ENCODE measurements at regions not wholly inside any gene's neighbourhood (a gene's known extent, or its start where the extent isn't known, plus 50 kb on each side); places are given as distances from the start of the nearest gene placed in this dataset.

GRCh38 chr5:17127743-17128231 lies 89.6 kb upstream of the BASP1 start:
- DNase-seq (ENCODE audit: low read depth) = peak; percentile 89

DNA sequence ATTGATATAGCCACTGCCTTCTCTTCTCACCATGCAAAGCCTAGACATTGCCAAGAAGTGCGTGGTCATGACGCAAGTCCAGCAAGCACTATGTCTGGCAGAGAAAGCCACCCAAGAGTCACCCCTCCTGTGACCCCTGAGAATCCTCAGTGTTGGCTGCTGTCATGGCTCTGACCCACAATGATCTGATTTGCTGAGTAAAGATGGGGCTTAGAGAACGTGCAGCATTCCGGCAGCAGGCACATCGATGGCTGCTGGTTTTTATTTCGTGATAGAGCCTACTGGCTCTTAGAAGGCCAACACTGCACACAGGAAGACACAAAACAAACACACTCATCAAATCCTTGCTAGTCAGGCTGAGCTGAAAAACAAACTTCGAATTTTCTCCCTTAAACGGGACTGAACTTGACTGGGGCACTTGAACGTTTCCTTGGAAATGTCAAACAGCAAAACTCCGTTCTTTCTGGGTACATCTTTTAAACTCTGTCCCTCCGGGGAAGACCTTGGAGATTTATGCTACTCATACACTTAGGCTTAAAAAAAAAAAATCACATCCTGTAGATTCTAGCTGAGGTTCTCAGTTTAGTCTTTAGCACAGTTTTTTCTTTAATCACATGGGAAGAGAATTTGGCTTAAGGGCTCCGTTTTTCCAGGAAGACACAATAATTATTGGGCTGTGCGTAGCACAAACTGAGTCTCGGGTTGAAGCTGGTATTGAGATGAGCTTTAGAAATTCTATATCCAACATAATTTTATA lies 88.2 kb upstream of the BASP1 start:
- no peak for DNase-seq (ENCODE audit: low read depth)

DNA sequence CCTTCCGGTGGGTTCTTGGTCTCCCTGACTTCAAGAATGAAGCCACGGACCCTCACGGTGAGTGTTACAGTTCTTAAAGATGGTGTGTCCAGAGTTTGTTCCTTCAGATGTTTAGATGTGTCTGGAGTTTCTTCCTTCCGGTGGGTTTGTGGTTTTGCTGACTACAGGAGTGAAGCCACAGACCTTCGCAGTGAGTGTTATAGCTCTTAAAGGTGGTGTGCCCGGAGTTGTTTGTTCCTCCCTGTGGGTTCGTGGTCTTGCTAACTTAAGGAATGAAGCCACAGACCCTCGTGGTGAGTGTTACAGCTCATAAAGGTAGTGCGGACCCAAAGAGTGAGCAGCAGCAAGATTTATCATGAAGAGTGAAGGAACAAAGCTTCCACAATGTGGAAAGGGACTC lies 87.1 kb upstream of the BASP1 start:
- DNase-seq (ENCODE audit: low read depth) = peak; percentile 39

DNA sequence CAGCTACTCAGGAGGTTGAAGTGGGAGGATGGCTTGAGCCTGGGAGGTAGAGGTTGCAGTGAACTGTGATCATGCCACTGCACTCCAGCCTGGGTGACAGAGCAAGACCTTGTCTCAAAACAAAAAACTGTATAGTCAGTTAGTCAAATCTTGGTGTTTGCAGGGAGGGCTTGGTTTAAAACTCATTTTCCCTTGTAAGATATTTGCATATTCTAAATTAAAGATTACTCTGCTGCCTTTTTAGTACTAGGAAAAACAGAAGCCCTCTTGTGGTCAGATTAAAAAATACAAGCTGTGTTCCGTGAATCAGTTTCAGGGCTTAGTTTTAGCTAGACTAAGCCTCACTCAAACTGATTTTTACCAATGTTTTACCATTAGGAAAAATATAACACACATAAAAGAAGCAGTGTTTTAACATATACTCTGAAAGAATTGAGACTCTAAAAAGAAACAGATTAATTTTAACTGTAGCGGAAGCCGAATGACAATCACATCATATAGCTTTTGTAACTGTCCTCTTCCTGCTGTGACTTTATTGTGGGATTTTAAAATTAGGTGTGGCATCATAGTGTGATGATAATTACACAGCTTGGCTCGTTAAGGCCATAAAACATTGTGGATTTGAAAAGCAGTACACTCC lies 84.9 kb upstream of the BASP1 start:
- peak; percentile 35 for DNase-seq (ENCODE audit: low read depth)

- DNase-seq (ENCODE audit: low read depth) = no peak
Observed at GRCh38 chr5:17135050-17135449, 82.4 kb upstream of the BASP1 start.

- DNase-seq (ENCODE audit: low read depth) = no peak
Observed at GRCh38 chr5:17143335-17143734, 74.1 kb upstream of the BASP1 start.

DNA sequence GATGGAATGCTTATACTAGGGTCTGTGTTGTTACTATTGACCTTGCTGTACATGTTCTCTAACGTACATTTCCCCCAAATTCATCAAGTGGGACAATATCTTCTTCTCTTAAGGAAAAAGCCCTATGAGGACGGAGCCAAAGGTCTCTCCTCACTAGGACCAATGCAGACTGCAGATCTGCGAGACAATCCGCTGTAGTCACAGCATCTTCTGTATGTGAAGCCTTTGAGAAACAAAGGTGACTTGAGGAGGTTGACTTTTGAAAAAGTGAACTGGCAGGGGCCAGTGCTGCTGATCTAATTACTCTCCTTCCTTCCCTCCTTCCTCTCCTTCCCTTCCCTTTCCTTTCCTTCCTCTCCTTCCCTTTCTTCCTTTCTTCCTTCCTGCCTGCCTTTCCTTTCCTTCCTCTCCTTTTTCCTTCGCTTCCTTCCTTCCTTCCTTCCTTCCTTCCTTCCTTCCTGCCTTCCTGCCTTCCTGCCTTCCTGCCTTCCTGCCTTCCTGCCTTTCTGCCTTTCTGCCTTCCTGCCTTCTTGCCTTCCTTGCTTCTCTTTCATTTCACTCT lies 71.1 kb upstream of the BASP1 start:
- DNase-seq (ENCODE audit: low read depth) = no peak

- no peak for DNase-seq (ENCODE audit: low read depth)
Observed at GRCh38 chr5:17147170-17147569, 70.3 kb upstream of the BASP1 start.

DNA sequence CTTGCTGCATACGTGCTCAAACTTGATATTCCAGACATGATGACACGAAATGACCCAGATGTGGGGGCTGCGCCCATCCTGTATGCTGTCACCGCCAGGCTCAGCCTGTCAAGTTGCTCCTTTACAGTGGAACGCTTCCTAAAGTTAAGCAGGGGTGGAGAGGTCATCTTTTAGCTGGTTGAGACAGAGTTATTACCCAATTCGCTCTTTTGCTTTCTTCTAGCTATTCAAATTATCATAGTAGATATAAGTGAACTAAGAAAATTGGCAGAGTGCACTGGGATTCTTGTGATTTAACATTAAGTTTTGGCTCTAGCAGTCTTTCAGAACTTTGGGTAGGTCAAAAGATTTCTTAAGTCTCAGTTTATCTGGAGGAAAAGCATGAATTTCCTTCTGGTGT lies 69.8 kb upstream of the BASP1 start:
- no peak for DNase-seq (ENCODE audit: low read depth)

GRCh38 chr5:17148481-17148880 lies 69.0 kb upstream of the BASP1 start:
- DNase-seq (ENCODE audit: low read depth) = no peak

DNA sequence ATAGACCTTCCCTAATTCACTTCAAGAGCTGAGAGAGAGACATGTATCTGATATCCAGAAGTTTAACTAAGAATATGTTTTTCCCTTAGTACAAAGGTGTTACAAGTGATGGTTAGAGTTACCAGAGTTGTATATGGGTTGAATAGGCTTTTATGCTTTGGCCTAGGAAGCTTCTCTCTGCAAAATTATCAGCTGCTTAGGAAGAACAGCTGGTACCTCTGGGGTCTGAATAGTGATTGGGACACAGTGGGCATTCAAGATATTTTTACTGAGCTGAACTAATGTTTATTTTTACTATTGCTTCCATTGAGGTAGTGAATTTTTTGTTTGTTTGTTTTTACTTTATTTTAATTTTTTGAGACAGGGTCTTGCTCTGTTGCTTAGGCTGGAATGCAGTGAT lies 67.6 kb upstream of the BASP1 start:
- no peak for DNase-seq (ENCODE audit: low read depth)

DNA sequence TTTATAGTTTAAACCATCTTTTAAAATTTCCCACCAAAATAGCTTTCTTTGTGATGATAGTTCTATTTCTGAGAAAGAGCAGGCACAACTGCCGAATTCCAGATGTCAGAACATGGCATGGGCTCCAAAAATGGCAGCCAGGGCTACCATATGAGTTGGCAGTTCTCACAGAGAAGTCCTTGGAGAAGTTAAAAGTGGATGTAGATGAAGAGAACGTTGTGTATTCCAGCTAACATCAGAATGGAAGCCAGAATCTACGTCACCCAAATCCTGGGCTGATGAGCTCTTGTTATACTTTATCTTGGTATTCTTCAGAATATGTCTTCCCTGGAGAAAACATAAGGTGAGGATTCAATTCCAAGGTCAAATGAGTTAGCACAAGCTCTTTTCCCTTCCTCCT lies 66.9 kb upstream of the BASP1 start:
- no peak for DNase-seq (ENCODE audit: low read depth)

- DNase-seq (ENCODE audit: low read depth) = no peak
Observed at GRCh38 chr5:17151686-17152085, 65.7 kb upstream of the BASP1 start.

DNA sequence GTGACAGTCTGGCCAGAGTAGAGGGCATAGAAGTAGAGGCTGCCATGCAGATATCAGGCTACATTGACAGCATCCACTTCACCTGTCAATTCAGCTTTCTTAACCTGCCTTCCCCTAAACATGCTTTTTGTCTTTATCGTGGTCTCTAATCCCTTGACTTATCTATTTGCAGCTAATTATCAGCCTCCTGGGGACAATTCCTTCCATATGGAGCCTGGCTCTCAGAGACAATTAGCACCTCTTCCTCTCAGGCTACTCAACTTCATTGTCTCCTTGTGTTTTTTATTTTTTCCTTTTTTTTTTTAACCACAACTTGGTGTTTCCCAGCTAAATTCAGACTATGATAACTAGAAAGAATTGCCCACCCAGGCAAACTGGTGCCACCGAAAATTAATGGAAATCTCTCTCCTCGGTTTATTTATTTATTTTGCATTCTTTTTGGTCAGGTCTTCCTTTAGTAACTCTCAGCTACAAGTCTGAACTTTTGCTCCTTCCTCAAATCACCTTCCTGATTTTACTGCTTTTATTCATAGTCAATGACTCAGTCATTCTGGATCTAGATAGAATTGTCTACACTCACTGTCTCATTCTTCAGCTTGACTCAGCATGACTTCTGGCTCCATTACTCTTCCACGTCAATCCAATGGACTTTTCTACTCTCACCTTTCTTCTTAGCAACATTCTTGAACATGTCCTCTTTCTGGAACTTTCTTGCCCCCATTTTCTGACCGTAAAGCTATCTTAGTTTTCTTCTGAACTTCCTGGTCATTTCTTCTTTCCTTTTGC lies 63.0 kb upstream of the BASP1 start:
- DNase-seq (ENCODE audit: low read depth) = peak; percentile 88

GRCh38 chr5:17156463-17156862 lies 61.0 kb upstream of the BASP1 start:
- DNase-seq (ENCODE audit: low read depth) = no peak

GRCh38 chr5:17157294-17157693 lies 60.1 kb upstream of the BASP1 start:
- DNase-seq (ENCODE audit: low read depth) = no peak

DNA sequence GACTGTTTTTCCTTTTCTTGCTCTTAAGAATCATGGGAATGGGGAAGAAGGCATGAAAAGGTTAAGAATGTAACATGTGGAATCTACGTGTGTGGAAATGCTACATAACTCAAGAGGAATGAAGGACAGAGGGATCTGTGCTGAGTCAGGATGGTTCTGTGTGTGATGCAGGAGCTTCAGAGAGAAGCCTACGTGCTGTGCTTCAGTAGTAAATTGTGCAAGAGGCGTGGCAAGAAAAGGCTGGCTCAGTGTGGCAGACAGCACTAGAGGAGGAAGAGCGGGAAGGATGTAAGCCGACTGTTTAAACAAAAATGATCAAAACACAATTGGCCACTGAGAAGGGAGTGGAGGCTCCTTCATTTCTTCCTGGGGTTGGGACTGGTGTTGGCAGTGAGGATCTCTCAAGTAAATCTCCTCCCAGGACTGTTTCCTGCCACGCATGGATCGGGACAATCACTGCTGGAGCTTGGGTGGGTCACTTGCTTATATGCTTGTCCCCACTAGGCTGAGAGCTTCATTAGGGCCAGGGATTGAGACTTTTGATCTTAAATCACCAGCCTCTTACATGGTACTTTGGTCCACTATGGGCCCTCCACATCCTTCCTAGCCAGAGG lies 59.4 kb upstream of the BASP1 start:
- peak; percentile 96 for DNase-seq (ENCODE audit: low read depth)

- no peak for DNase-seq (ENCODE audit: low read depth)
Observed at GRCh38 chr5:17160756-17161040, 56.7 kb upstream of the BASP1 start.

- DNase-seq (ENCODE audit: low read depth) = no peak
Observed at GRCh38 chr5:17161662-17162061, 55.8 kb upstream of the BASP1 start.

- no peak for DNase-seq (ENCODE audit: low read depth)
Observed at GRCh38 chr5:17163221-17163620, 54.2 kb upstream of the BASP1 start.

- peak; percentile 77 for DNase-seq (ENCODE audit: low read depth)
Observed at GRCh38 chr5:17167171-17167891, 50.1 kb upstream of the BASP1 start.
